ENCODE measurements at regions not wholly inside any gene's neighbourhood (a gene's known extent, or its start where the extent isn't known, plus 50 kb on each side); places are given as distances from the start of the nearest gene placed in this dataset.

DNA sequence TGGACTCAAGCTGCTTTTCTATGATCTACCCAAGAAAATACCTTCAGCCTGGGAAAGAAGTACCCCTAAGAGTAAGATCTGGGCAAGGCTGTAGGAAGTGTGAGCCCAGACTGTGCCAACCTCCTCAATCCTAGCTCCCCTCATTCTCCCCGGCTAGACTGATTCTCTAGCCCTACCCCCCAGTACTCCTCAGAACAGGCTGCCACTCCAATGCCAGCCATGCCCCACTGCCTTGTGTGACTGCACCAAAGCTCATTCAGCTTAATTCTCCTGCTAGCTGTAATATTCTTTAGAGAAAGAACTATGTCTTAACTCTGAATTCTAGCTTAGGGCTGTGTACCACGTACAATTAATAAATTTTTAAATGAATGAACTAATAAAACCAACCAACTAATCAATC is 92.6 kb upstream of the AKIP1 start:
- H3K4me3 ChIP-seq (ENCODE audit: low read depth, low read length), result no peak overlapping the region
- TF ChIP-seq, protein P1, sequence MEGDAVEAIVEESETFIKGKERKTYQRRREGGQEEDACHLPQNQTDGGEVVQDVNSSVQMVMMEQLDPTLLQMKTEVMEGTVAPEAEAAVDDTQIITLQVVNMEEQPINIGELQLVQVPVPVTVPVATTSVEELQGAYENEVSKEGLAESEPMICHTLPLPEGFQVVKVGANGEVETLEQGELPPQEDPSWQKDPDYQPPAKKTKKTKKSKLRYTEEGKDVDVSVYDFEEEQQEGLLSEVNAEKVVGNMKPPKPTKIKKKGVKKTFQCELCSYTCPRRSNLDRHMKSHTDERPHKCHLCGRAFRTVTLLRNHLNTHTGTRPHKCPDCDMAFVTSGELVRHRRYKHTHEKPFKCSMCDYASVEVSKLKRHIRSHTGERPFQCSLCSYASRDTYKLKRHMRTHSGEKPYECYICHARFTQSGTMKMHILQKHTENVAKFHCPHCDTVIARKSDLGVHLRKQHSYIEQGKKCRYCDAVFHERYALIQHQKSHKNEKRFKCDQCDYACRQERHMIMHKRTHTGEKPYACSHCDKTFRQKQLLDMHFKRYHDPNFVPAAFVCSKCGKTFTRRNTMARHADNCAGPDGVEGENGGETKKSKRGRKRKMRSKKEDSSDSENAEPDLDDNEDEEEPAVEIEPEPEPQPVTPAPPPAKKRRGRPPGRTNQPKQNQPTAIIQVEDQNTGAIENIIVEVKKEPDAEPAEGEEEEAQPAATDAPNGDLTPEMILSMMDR (IDR thresholded peaks at IDR 0.05; ENCODE audit: insufficient read depth, low read depth, low read length, missing control alignments), result no peak
- no peak for DNase-seq (ENCODE audit: low read depth)

DNA sequence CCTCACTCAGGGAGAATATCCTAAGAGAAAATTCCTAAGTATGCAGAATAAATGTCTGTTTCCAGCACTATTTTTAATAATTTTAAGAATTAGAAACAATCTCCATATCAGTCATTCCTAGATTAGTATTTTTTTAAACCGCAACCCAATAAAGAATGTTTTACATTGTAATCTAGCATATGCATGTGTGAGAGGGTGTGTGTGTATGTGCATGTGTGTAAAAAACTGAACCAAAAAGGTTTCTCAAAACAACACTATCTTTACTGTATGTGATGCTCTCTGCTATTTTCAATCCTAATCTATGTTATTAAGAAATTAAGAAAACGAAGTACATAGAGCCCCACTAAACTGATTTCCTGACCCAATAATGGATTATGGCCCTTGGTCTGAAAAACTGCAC is 90.6 kb upstream of the AKIP1 start:
- no peak overlapping the region for H3K4me3 ChIP-seq (ENCODE audit: low read depth, low read length)
- TF ChIP-seq, protein P1 (IDR thresholded peaks at IDR 0.05; ENCODE audit: insufficient read depth, low read depth, low read length, missing control alignments), result no peak
- no peak for DNase-seq (ENCODE audit: low read depth)

DNA sequence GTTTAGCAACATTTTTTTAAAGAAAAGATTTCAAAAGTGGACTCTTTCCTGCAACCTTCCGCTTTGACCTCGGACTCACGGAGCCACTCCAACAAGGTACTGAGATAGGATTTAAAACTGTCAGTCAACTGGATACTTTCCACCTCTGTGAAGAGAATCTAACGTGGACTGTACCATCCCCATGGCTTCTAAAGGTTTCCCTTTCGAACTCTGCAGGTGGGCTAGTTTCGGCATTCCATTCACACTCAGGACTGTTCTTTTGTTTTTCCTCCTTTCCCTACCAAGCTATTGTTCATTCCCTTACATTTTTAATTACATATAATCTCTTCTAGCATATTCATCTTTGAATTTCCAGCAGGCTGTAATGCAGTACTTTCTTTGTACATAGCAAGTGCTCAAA is 88.5 kb upstream of the AKIP1 start:
- TF ChIP-seq, protein P1 (IDR thresholded peaks at IDR 0.05; ENCODE audit: insufficient read depth, low read depth, low read length, missing control alignments), result no peak
- DNase-seq (ENCODE audit: low read depth), result no peak
- H3K4me3 ChIP-seq (ENCODE audit: low read depth, low read length), result no peak overlapping the region

DNA sequence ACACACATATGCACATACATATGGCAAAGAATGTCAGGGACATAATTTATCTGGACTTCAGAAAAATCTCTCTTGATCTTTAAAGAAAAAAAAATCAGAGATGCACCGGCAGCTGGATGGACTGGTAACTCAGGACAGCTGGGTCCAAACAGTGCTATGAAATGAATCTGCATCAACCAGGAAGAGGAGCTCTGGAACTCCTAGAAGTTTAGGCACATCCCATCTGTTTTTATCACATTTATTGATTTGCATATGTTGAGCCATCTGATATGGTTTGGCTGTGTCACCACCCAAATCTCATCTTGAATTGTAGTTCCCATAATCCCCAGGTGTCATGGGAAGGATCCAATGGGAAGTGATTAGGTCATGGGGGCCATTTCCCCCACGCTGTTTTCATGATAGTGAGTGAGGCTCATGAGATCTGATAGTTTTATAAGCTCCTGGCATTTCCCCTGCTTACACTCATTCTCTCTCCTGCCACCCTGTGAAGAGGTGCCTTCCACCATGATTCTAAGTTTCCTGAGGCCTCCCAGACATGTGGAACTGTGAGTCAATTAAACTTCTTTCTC is 87.7 kb upstream of the AKIP1 start:
- TF ChIP-seq, protein P1 (IDR thresholded peaks at IDR 0.05; ENCODE audit: insufficient read depth, low read depth, low read length, missing control alignments), result no peak
- no peak for DNase-seq (ENCODE audit: low read depth)
- H3K4me3 ChIP-seq (ENCODE audit: low read depth, low read length), result no peak overlapping the region

DNA sequence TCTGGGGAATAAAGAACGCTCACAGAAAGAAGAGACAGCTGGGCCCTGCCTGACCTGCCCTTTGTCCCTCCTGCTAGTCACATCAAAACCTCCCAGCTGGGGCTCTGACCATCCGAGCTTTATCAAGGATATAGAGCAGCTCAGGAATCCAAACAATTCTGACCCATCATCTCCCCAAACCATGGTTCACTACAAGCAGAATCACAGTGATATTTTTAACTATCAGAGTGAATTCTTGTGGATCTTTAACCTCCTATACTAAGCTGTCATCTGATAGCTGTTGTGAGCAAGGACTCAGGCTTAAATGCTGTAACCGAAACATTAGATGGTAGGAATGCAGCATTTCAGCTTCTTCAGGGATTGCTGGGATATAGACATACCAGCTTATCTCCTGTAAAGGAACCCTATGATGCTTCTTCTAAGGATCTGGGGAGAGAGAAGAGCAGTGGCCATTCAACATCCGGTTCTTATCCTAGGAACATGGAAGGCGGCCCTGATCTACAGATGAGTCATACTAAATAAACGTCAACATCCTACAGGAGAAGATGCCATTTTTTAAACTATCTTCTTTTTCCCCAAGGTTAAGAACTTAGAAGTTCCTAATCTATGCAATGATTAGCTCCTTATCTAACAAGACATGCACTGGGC is 84.7 kb upstream of the AKIP1 start:
- TF ChIP-seq, protein P1 (IDR thresholded peaks at IDR 0.05; ENCODE audit: insufficient read depth, low read depth, low read length, missing control alignments), result no peak
- H3K4me3 ChIP-seq (ENCODE audit: low read depth, low read length), result no peak overlapping the region
- no peak for DNase-seq (ENCODE audit: low read depth)

DNA sequence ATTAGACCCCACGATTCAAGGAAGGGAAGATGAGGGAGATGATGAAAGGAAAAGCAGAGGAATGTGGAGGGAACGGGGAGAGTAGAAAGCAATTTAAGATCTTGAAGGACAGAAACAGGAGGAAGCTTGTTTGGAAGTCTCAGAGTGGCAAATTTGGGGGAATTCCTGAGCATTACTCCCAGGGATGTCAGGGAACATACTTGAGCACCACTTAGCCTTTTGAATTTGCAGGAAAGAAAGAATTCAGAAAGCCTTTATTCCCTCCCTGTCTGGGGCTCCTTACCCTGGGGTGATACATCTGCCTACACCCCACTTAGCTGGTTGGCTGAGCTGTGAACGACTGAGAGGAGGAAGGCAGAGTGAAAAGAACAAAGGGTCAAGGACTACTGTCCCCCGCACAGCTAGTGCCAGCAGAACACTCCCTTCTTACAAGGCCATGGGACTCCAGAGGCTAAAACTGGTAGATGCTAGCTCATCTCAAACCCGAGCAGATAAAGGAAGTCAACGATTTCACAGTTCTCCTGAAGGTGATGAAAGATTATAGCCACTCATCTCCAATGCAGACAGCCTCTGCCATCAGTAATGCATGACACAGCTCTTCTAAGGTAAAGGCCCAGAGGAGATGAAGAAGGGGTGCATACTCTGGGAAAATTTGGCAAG is 84.0 kb upstream of the AKIP1 start:
- no peak overlapping the region for H3K4me3 ChIP-seq (ENCODE audit: low read depth, low read length)
- no peak for DNase-seq (ENCODE audit: low read depth)
- TF ChIP-seq, protein P1 (IDR thresholded peaks at IDR 0.05; ENCODE audit: insufficient read depth, low read depth, low read length, missing control alignments), result no peak
